Activated naive CD4-positive, alpha-beta T cell treated with anti-CD3 and anti-CD28 coated beads, Interleukin-2, amount 50 U/mL, for 72 hours (primary cell): ENCODE measurements at regions not wholly inside any gene's neighbourhood (a gene's known extent, or its start where the extent isn't known, plus 50 kb on each side); places are given as distances from the start of the nearest gene placed in this dataset.

Experiments used
- ATAC-seq, 2 donors: fragments of 150-1000 bp; cut with Tn5 transposase; 2 replicates each; pipeline ENCODE4 v1.10.0; 2021; ENCODE audit warnings: mild to moderate bottlenecking in 2 of 2, moderate library complexity in 2 of 2
- DNase-seq, 2 donors: peaks; one replicate each; pipeline ENCODE4 v3.0.0; 2021 to 2022; ENCODE audit warnings: low spot score in 2 of 2
- H3K27ac Mint-ChIP-seq, 2 donors: one replicate each; pipeline ENCODE4 v1.8.0; 2022; ENCODE audit warnings: mild to moderate bottlenecking in 2 of 2, mixed read lengths in 2 of 2
- H3K36me3 Mint-ChIP-seq, 2 donors: one replicate each; pipeline ENCODE4 v1.8.0; 2022; ENCODE audit warnings: mixed read lengths in 2 of 2
- H3K9me3 Mint-ChIP-seq, 2 donors: one replicate each; pipeline ENCODE4 v1.8.0; 2022; ENCODE audit warnings: mixed read lengths in 2 of 2

DNA sequence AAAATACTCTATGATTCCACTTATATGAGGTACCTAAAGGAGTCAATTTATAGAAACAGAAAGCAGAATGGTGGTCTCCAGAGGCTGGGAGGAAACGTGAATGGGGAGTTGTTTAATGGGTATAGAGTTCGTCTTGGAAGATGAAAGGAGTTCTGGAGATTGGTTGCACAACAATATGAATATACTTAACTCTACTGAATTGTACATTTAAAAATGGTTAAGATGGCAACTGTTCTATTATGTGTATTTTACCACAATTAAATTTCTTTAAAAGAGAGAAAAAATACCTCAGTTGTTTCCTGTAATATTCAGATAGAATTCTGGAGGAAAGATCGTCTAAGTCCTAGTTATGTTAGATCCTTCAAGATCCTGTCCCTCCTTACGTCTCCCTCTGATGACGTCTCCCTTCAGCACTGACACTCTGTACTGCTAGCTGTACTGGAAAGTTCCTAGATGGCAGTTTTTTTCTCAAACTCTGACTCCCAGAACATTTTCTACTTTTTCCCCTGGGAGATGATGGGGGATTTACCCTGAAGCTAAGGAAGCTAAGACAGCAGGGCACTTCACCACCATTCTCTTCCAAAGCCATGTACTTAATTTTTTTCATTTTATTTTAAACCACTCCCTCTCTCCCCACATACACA, 53.2 kb upstream of the CAV2 start:
- no peaks in the 10 kb centered on the region for H3K9me3 Mint-ChIP-seq
- DNase-seq (no peak), ATAC-seq (no peak)
- H3K36me3 Mint-ChIP-seq: no peaks in the 10 kb centered on the region
- no peak overlapping the region for H3K27ac Mint-ChIP-seq

DNA sequence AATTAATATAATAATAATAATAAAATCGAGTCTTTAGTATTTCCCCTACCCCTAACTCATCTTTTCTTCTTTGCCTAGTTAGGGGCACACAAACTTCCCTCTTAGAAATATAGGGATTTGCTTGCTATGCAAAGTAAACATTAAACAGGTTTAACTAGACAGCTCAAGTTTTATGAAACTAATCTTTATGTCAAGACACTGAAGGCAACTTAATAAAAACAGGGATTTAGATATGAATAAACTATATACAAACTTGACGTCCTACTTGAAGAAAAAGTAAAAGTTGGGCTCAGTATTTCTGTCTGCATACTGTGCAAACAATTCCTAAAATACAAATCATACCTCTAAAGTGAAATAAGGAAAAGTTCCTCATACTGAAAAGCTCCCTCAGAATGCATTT, 52.1 kb upstream of the CAV2 start:
- Mint-ChIP-seq H3K27ac (no peak overlapping the region), H3K36me3 (no peaks in the 10 kb centered on the region), H3K9me3 (no peaks in the 10 kb centered on the region)
- DNase-seq (no peak), ATAC-seq (no peak)

DNA sequence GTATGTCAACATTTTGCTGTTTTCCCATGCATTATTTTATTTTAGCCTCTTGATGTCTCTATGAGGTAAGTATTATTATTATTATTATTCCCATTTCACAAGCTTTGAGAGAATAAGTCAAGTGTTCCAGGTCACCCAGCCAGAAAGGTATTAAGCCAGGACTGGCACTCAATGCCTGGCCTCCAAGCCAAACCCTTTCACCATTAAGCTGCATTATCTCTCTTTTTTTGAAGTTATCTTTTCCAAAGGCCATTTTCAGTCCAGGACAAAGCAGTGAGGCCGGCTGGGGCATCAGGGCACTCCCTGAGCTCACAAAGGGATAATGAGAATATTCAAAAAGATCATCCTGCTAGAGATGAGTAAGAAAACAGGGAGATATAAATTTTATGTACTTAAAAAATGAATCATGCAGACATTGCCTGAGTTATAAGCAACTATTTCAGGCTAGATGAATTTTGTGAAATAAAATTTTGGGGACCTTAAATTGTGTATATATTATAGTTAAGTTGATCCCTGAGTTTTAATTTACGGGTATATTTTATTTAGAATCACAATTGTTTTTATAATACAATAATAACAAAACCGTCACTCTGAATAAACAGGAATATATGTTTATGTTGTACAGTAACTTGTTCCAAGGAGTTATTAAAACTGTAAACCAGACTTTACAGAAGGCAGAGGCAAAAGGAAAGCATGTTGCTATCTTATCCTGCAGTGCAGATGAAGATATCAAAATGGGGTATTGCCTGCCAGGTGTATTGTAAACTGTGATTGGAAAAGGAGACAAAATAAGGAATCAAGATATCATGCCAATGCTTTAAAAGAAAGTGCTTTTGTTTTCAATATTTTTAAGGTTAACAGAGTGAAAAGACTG, 51.3 kb upstream of the CAV2 start:
- H3K9me3 Mint-ChIP-seq: no peaks in the 10 kb centered on the region
- DNase-seq (no peak), ATAC-seq (no peak)
- no peak overlapping the region for H3K27ac Mint-ChIP-seq
- no peaks in the 10 kb centered on the region for H3K36me3 Mint-ChIP-seq

DNA sequence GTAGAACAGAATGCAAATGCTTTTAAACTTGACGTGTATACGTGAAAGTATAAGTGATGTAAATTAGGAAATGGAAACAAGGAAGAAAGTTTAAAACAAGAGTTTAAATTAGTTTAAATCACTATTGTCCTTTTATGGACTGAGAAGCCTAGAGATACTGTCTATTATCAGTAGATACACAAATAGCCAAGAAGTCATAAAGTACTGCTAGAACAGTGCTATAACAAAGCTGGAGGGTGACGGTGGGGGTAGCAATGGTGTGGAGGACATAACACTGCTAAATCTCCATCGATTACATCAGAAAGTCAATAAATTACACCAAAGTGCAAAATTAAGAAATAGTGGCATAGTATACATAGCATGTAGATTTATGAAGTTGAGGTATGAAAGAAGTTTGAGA, 50.1 kb upstream of the CAV2 start:
- DNase-seq (no peak), ATAC-seq (no peak)
- Mint-ChIP-seq H3K9me3 (no peaks in the 10 kb centered on the region), H3K27ac (no peak overlapping the region), H3K36me3 (no peaks in the 10 kb centered on the region)
